ENCODE measurements at regions not wholly inside any gene's neighbourhood (a gene's known extent, or its start where the extent isn't known, plus 50 kb on each side); places are given as distances from the start of the nearest gene placed in this dataset.
"Not testable (repeated sequence)": the region's sequence is repeated elsewhere in the genome, so short reads cannot be mapped to it uniquely, and the experiment has no call there.

- Mint-ChIP-seq H3K27me3 (no peaks in the 10 kb centered on the region), H3K4me1 (ENCODE audit: low read depth) (no peaks in the 10 kb centered on the region), H3K4me3 (ENCODE audit: low read depth) (no peak overlapping the region), H3K36me3 (ENCODE audit: insufficient read depth) (no peaks in the 10 kb centered on the region), H3K27ac (no peak overlapping the region), H3K9me3 (ENCODE audit: low read depth) (no peaks in the 10 kb centered on the region)
- DNase-seq (ENCODE audit: low spot score, unreplicated experiment): no peak
- TF ChIP-seq CTCF (IDR thresholded peaks at IDR 0.05; ENCODE audit: unreplicated experiment): no peak
These were observed 102.7 kb upstream of the G2E3 start for GRCh38 chr14:30456296-30456695.

- Mint-ChIP-seq H3K27ac (no peak overlapping the region), H3K36me3 (ENCODE audit: insufficient read depth) (no peaks in the 10 kb centered on the region), H3K4me1 (ENCODE audit: low read depth) (peaks cover 4% of the 10 kb centered on the region), H3K4me3 (ENCODE audit: low read depth) (no peak overlapping the region), H3K27me3 (no peaks in the 10 kb centered on the region), H3K9me3 (ENCODE audit: low read depth) (no peaks in the 10 kb centered on the region)
- no peak for TF ChIP-seq CTCF (IDR thresholded peaks at IDR 0.05; ENCODE audit: unreplicated experiment)
- no peak for DNase-seq (ENCODE audit: low spot score, unreplicated experiment)
These were observed 96.6 kb upstream of the G2E3 start for GRCh38 chr14:30462358-30462757.

- H3K36me3 Mint-ChIP-seq (ENCODE audit: insufficient read depth): no peaks in the 10 kb centered on the region
- H3K27ac Mint-ChIP-seq: no peak overlapping the region
- TF ChIP-seq CTCF (IDR thresholded peaks at IDR 0.05; ENCODE audit: unreplicated experiment): no peak
- no peaks in the 10 kb centered on the region for H3K9me3 Mint-ChIP-seq (ENCODE audit: low read depth)
- H3K4me3 Mint-ChIP-seq (ENCODE audit: low read depth): no peak overlapping the region
- no peak for DNase-seq (ENCODE audit: low spot score, unreplicated experiment)
- no peaks in the 10 kb centered on the region for H3K27me3 Mint-ChIP-seq
- H3K4me1 Mint-ChIP-seq (ENCODE audit: low read depth): peaks cover 4% of the 10 kb centered on the region
These were observed 94.5 kb upstream of the G2E3 start for GRCh38 chr14:30464481-30464880.

GRCh38 chr14:30468354-30468753, 90.6 kb upstream of the G2E3 start:
- TF ChIP-seq CTCF (IDR thresholded peaks at IDR 0.05; ENCODE audit: unreplicated experiment): no peak
- no peak for DNase-seq (ENCODE audit: low spot score, unreplicated experiment)
- Mint-ChIP-seq H3K36me3 (ENCODE audit: insufficient read depth) (no peaks in the 10 kb centered on the region), H3K4me3 (ENCODE audit: low read depth) (no peak overlapping the region), H3K27me3 (no peaks in the 10 kb centered on the region), H3K4me1 (ENCODE audit: low read depth) (no peaks in the 10 kb centered on the region), H3K9me3 (ENCODE audit: low read depth) (no peaks in the 10 kb centered on the region), H3K27ac (no peak overlapping the region)

GRCh38 chr14:30471980-30472379, 87.0 kb upstream of the G2E3 start:
- Mint-ChIP-seq H3K4me3 (ENCODE audit: low read depth) (no peak overlapping the region), H3K27me3 (no peaks in the 10 kb centered on the region), H3K4me1 (ENCODE audit: low read depth) (no peaks in the 10 kb centered on the region), H3K36me3 (ENCODE audit: insufficient read depth) (no peaks in the 10 kb centered on the region), H3K27ac (no peak overlapping the region), H3K9me3 (ENCODE audit: low read depth) (no peaks in the 10 kb centered on the region)
- no peak for DNase-seq (ENCODE audit: low spot score, unreplicated experiment)
- TF ChIP-seq CTCF (IDR thresholded peaks at IDR 0.05; ENCODE audit: unreplicated experiment): no peak

GRCh38 chr14:30473846-30474696, 84.9 kb upstream of the G2E3 start:
- peak overlapping the region; percentile 87 for H3K27ac Mint-ChIP-seq
- H3K4me1 Mint-ChIP-seq (ENCODE audit: low read depth); H3K36me3 Mint-ChIP-seq (ENCODE audit: insufficient read depth); H3K27me3 Mint-ChIP-seq; DNase-seq (ENCODE audit: low spot score, unreplicated experiment); H3K9me3 Mint-ChIP-seq (ENCODE audit: low read depth): not testable (repeated sequence)
- peak overlapping the region; percentile 63 for H3K4me3 Mint-ChIP-seq (ENCODE audit: low read depth)

Measured in progenitor cell of endocrine pancreas (in vitro differentiated cells).